BLaER1 treated with 17β-estradiol and CSF1 and Interleukin-3, amounts not matched to agents 10 nM and 100 nM (cell line): ENCODE measurements at regions not wholly inside any gene's neighbourhood (a gene's known extent, or its start where the extent isn't known, plus 50 kb on each side); places are given as distances from the start of the nearest gene placed in this dataset.

Experiments
- H3K27ac ChIP-seq, 11 experiments: shearing (Covaris generic); formaldehyde crosslinking; 2 replicates each; pipeline ENCODE4 v1.8.1; 2022
- H3K27me3 ChIP-seq, 11 experiments: shearing (Covaris generic); formaldehyde crosslinking; 2 replicates each; pipeline ENCODE4 v1.8.1; 2022
- H3K36me3 ChIP-seq, 11 experiments: shearing (Covaris generic); formaldehyde crosslinking; 2 replicates each; pipeline ENCODE4 v1.8.1; 2022
- H3K4me1 ChIP-seq, 10 experiments: shearing (Covaris generic); formaldehyde crosslinking; 2 replicates each; pipeline ENCODE4 v1.8.1; 2022
- H3K4me2 ChIP-seq, 11 experiments: shearing (Covaris generic); formaldehyde crosslinking; 2 replicates each; pipeline ENCODE4 v1.8.1; 2022
- H3K4me3 ChIP-seq, 10 experiments: shearing (Covaris generic); formaldehyde crosslinking; 2 replicates each; pipeline ENCODE4 v1.8.1; 2022
- H3K9ac ChIP-seq, 11 experiments: shearing (Covaris generic); formaldehyde crosslinking; 2 replicates each; pipeline ENCODE4 v1.8.1; 2022
- H3K9me3 ChIP-seq, 11 experiments: shearing (Covaris generic); formaldehyde crosslinking; replicated peaks in 1 of 11; 2 replicates each; pipeline ENCODE4 v1.8.1; 2022
- H4K20me1 ChIP-seq, 11 experiments: shearing (Covaris generic); formaldehyde crosslinking; 2 replicates each; pipeline ENCODE4 v1.8.1; 2022
- Cebpa-rat ChIP-seq, 11 experiments: shearing (Covaris generic); IDR thresholded peaks; 2 replicates each; pipeline ENCODE4 v1.8.1; 2022

DNA sequence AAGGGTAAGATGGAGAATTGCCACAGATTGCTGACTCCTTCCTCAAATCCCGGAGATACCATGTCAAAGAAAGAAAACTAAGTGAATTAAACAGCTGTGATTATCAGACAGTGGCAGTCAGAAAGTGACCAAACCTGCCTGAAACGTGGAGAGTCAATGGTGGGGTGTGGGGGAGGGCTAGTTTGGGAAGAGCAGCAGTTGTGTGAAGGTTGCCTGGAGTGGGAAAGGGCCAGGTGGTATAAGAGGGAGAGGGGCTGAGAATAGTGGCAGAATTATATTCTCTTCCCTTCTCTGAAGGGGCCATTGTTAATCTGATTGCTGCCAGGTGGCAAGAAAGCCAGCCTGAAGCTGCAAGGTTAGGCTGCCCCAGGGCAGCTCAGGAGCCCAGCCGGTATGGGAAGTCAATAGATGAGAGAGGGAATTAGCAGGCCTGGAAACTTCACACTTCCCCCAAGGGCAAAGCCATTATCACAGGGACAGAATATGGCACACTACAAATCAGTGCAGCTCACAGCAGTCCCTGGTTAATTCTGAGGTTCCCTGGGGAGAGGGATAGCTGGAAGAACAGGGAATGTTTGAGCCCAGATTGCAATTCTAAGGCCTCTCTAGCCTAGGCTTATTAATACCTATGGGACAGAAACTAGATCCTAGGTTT, 83.9 kb upstream of the ITGB1 start:
- H3K9me3 ChIP-seq: peaks cover 8 to 12% (median 11%) of the 10 kb centered on the region in 11 experiments
- H3K36me3 ChIP-seq: no peaks in the 10 kb centered on the region
- no peaks in the 10 kb centered on the region for H3K27me3 ChIP-seq
- H4K20me1 ChIP-seq: no peaks in the 10 kb centered on the region
- no peak overlapping the region for H3K4me3 ChIP-seq
- H3K4me1 ChIP-seq: no peaks in the 10 kb centered on the region
- H3K4me2 ChIP-seq: no peak overlapping the region
- no peak overlapping the region for H3K9ac ChIP-seq
- TF ChIP-seq Cebpa-rat (IDR thresholded peaks at IDR 0.05): no peak
- H3K27ac ChIP-seq: no peak overlapping the region

DNA sequence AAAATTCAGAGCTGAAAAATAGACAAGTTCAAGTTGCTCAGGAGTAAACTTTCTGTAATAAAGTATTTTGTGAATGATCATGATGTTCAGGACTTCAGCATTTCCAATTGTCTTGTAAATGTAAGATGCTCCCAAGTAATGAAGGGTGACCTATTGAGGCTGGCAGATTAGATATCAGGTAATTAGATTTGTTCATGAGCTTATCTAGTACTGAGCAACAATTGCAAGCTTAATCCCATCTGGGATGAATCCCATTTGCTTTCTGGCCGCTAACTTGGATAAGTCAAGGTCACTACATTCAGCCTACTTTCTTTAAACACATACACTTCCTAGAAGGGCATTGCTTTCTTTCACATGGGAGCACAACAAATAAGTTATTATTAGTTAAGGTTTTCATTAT, 82.4 kb upstream of the ITGB1 start:
- Histone ChIP-seq H3K4me3 (no peak overlapping the region), H4K20me1 (no peaks in the 10 kb centered on the region), H3K4me2 (no peak overlapping the region), H3K27me3 (no peaks in the 10 kb centered on the region), H3K27ac (no peak overlapping the region), H3K4me1 (no peaks in the 10 kb centered on the region), H3K36me3 (no peaks in the 10 kb centered on the region), H3K9ac (no peak overlapping the region), H3K9me3 (peaks cover 13 to 18% (median 16%) of the 10 kb centered on the region in 11 experiments)
- TF ChIP-seq Cebpa-rat (IDR thresholded peaks at IDR 0.05): no peak

DNA sequence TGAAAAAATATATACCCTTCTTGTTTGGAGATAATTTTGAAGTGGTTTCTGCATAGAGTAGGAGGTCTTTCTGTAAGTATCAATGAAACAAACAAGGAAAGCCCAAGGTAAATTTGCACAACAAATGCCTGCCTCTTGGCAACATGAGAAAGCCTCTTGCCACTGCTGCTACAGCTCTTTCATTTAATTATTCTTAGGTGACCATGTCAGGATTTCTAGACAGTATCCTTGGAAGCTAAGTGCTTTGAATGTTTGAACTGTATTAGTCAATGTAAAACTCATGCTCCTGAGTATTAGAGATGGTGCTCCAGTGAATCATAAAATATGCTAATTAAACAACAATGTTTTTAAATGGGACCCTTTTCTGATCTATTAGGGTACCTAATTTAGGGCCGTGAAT, 81.2 kb upstream of the ITGB1 start:
- Histone ChIP-seq H3K4me3 (no peak overlapping the region), H3K4me2 (no peak overlapping the region), H3K9ac (no peak overlapping the region), H3K36me3 (no peaks in the 10 kb centered on the region), H3K9me3 (peaks cover 13 to 18% (median 16%) of the 10 kb centered on the region in 11 experiments), H3K4me1 (no peaks in the 10 kb centered on the region), H3K27me3 (no peaks in the 10 kb centered on the region), H3K27ac (no peak overlapping the region), H4K20me1 (no peaks in the 10 kb centered on the region)
- TF ChIP-seq Cebpa-rat (IDR thresholded peaks at IDR 0.05): no peak

DNA sequence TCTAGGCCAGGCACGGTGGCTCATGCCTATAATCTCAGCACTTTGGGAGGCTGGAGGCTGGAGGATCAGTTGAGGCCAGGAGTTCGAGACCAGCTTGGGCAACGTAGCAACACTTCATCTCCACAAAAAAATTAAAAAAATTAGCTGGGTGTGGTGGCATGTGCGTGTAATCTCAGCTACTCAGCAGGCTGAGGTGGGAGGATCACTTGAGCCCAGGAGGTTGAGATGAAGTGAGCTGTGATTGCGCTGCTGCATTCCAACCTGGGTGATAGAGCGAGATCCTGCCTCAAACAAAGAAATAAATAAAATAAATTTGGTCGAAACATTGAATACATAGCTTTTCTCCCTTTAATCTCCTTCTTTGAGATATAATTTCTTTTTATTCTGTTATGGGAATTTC, 80.6 kb upstream of the ITGB1 start:
- no peak overlapping the region for H3K4me2 ChIP-seq
- H3K9me3 ChIP-seq: peaks cover 13 to 18% (median 16%) of the 10 kb centered on the region in 11 experiments
- H3K27ac ChIP-seq: no peak overlapping the region
- H3K4me3 ChIP-seq: no peak overlapping the region
- no peaks in the 10 kb centered on the region for H4K20me1 ChIP-seq
- TF ChIP-seq Cebpa-rat (IDR thresholded peaks at IDR 0.05): no peak
- H3K4me1 ChIP-seq: no peaks in the 10 kb centered on the region
- no peaks in the 10 kb centered on the region for H3K36me3 ChIP-seq
- no peaks in the 10 kb centered on the region for H3K27me3 ChIP-seq
- H3K9ac ChIP-seq: no peak overlapping the region

DNA sequence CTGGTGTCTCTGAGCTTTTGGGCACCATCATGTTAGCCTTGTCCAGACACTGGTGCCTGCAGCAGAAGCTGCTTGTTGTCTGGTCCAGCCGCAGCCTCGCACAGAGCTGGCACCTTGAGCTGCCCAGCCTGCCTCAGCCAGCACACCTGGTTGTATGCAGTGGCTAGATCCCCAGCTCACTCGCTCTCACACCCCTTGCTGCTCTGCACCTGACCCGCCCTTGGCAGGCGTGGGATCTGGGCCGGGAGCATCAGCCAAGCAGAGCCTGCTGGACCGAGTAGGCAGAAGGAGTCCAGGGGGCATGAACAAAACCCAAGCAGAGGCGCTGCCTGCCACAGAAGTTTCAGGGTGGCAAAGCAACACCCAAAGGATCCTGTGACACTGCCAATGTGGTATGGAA, 79.7 kb upstream of the ITGB1 start:
- no peak overlapping the region for H3K9ac ChIP-seq
- no peak for TF ChIP-seq Cebpa-rat (IDR thresholded peaks at IDR 0.05)
- no peak overlapping the region for H3K4me3 ChIP-seq
- H3K4me2 ChIP-seq: no peak overlapping the region
- H3K4me1 ChIP-seq: no peaks in the 10 kb centered on the region
- no peaks in the 10 kb centered on the region for H4K20me1 ChIP-seq
- H3K36me3 ChIP-seq: no peaks in the 10 kb centered on the region
- peaks cover 13 to 18% (median 16%) of the 10 kb centered on the region in 11 experiments for H3K9me3 ChIP-seq
- no peaks in the 10 kb centered on the region for H3K27me3 ChIP-seq
- H3K27ac ChIP-seq: no peak overlapping the region

DNA sequence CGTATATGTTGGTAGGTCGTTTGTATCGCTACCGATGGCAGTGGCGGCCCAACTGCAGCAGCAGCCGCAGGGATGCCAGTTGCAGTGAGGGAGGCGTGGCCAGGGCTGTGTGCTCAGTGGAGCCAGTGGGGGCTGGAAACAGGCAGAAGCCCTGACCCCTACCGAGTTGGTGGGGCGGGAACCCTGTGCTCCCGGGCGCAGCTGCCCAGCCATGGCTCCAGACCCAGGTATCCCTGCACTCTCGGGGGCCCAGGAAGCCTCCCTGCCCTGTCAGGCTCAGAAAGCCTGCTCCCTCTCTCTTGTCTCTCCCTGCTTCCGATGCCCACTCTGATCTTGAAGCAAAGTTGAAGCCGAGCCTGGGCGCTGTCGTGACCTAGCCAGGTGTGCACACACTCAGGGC, 78.6 kb upstream of the ITGB1 start:
- Histone ChIP-seq H3K9ac (no peak overlapping the region), H3K27me3 (no peaks in the 10 kb centered on the region), H3K4me2 (no peak overlapping the region), H3K4me3 (no peak overlapping the region), H3K36me3 (no peaks in the 10 kb centered on the region), H4K20me1 (no peaks in the 10 kb centered on the region), H3K4me1 (no peaks in the 10 kb centered on the region), H3K9me3 (peaks cover 13 to 18% (median 16%) of the 10 kb centered on the region in 11 experiments), H3K27ac (no peak overlapping the region)
- no peak for TF ChIP-seq Cebpa-rat (IDR thresholded peaks at IDR 0.05)

DNA sequence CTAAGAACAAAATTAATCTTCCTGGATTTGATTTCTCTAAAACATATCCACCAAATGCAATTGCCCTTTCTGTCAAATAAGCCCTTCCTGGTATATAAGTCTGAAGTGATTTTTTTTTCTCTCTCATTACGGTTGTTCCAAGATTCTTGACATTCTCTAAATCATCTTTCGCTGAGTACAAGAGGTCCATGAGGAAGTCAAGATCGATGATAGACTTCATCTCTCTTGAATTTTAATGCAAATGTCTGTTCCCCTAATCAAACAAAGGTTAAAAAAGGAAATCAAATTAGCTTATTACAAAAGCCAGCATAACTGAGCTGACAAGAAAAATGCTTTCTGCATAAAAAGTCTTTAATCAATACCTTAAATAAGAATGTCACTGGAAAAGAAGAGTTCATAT, 77.4 kb upstream of the ITGB1 start:
- no peaks in the 10 kb centered on the region for H3K27me3 ChIP-seq
- H3K9ac ChIP-seq: no peak overlapping the region
- no peak overlapping the region for H3K4me2 ChIP-seq
- TF ChIP-seq Cebpa-rat (IDR thresholded peaks at IDR 0.05): no peak
- no peak overlapping the region for H3K27ac ChIP-seq
- H3K36me3 ChIP-seq: no peaks in the 10 kb centered on the region
- peaks cover 13 to 18% (median 16%) of the 10 kb centered on the region in 11 experiments for H3K9me3 ChIP-seq
- no peaks in the 10 kb centered on the region for H4K20me1 ChIP-seq
- H3K4me1 ChIP-seq: no peaks in the 10 kb centered on the region
- H3K4me3 ChIP-seq: no peak overlapping the region

DNA sequence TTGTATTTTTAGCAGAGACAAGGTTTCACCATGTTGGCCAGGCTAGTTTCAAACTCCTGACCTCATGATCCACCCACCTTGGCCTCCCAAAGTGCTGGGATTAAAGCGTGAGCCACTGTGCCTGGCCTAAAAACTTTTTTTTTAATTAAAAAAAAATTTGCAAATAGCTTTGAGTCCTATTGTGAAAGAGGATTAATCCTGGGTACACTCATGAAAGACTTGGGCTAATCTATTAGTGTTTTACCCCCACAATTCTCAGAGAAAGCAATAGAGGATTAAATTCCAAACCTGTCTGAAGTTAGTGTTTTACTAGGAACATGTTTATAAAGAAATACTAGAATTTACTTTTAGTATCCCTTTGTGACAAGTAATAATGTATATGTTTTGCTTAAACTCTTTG, 76.9 kb upstream of the ITGB1 start:
- TF ChIP-seq Cebpa-rat (IDR thresholded peaks at IDR 0.05): no peak
- Histone ChIP-seq H4K20me1 (no peaks in the 10 kb centered on the region), H3K9me3 (peaks cover 13 to 18% (median 16%) of the 10 kb centered on the region in 11 experiments), H3K36me3 (no peaks in the 10 kb centered on the region), H3K4me1 (no peaks in the 10 kb centered on the region), H3K9ac (no peak overlapping the region), H3K27ac (no peak overlapping the region), H3K4me3 (no peak overlapping the region), H3K27me3 (no peaks in the 10 kb centered on the region), H3K4me2 (no peak overlapping the region)

DNA sequence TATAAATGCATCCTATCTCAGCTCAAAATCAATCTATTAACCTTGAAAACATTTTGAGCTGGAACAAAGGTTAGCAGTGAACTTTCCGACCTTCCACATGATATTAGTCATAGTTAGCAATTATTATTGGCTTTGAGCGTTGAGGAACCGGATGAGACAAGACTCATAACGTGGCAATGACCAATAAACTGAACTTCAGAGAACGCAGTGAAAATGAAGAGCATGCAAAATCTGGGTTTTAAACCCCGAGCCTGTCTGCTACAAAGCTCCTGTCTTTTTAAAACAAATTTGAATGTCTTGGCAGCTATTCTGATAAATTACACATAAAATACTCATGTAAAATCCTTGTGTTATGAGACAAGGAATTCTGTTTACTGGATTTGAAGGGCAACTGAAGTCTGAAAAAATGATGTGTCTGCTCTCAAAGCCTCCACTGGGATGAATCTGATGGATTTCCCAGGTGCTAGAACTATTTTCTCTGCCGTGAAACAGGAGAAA, 74.7 kb upstream of the ITGB1 start:
- Histone ChIP-seq H3K4me1 (no peaks in the 10 kb centered on the region), H3K36me3 (no peaks in the 10 kb centered on the region), H3K4me2 (no peak overlapping the region), H3K27ac (no peak overlapping the region), H3K9me3 (peaks cover 12 to 15% (median 14%) of the 10 kb centered on the region in 11 experiments), H3K4me3 (no peak overlapping the region), H3K27me3 (no peaks in the 10 kb centered on the region), H4K20me1 (no peaks in the 10 kb centered on the region), H3K9ac (no peak overlapping the region)
- TF ChIP-seq Cebpa-rat (IDR thresholded peaks at IDR 0.05): no peak
